ENCODE measurements at regions not wholly inside any gene's neighbourhood (a gene's known extent, or its start where the extent isn't known, plus 50 kb on each side); places are given as distances from the start of the nearest gene placed in this dataset.

DNA sequence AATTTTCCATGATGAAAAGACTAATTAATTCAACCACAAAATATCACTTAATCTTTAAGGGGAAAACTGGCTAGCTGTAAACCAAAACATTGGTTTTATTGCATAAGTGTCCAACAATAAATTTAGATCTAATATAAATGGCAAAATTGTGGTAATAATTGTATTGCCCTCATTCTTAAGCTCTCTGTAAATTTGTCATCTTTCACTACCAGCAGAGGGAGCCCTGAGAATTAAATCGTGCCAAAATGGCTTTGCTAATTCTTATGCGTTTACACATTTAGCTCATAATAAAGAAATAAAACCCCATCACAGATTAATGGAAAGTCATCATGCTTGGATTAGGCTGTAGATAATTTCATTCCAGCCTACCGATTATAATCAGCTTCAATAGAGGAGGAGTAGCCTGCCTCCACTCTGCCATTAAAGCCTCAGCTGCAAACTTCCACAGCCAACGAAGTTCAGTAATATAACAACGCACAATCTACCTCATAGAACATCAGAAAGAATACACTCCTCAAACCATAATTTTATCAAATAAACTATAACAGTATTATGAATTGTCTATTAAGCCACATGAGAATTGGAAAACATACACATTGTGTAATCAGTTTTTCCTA, 70.0 kb upstream of the ATP5MC3 start:
- POLR2A ChIA-PET = no interaction called here
- no peak overlapping the region for H3K4me3 ChIP-seq (replicated peaks in 1 of 3; ENCODE audit: insufficient read depth in 1 of 3, low read depth in 1 of 3, low read length in 3 of 3)
- no peaks in the 10 kb centered on the region for H3K79me2 ChIP-seq (ENCODE audit: control insufficient read depth, insufficient read depth, low read length)
- BruUV-seq (replicated peaks) = no TSS peak
- CTCF ChIA-PET = interaction anchor here (0.6 to 2.9 kb wide), 59 partner anchors 9 to 1897 kb away, joined by 3 to 113 read pairs (median 4); partner anchors contain the start of gene ATF2
- intact Hi-C loops (cut with micrococcal nuclease) (loop anchor here (1.0 to 5.0 kb wide), 4 partner anchors 31 to 835 kb away; no protein-coding TSS in a partner anchor), dilution Hi-C loops (cut with MboI; ENCODE audit: extremely low pct_ligation_motif_present, low sequenced_read_pairs) (no loop called here)
- no peaks in the 10 kb centered on the region for H3K9me1 ChIP-seq (replicated peaks; ENCODE audit: control insufficient read depth, extremely low read depth, insufficient read depth, low read length)
- H3K27ac ChIP-seq (ENCODE audit: insufficient read depth, low read depth, low read length) = no peak overlapping the region
- TF ChIP-seq, protein P1, sequence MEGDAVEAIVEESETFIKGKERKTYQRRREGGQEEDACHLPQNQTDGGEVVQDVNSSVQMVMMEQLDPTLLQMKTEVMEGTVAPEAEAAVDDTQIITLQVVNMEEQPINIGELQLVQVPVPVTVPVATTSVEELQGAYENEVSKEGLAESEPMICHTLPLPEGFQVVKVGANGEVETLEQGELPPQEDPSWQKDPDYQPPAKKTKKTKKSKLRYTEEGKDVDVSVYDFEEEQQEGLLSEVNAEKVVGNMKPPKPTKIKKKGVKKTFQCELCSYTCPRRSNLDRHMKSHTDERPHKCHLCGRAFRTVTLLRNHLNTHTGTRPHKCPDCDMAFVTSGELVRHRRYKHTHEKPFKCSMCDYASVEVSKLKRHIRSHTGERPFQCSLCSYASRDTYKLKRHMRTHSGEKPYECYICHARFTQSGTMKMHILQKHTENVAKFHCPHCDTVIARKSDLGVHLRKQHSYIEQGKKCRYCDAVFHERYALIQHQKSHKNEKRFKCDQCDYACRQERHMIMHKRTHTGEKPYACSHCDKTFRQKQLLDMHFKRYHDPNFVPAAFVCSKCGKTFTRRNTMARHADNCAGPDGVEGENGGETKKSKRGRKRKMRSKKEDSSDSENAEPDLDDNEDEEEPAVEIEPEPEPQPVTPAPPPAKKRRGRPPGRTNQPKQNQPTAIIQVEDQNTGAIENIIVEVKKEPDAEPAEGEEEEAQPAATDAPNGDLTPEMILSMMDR (IDR thresholded peaks at IDR 0.05; ENCODE audit: extremely low read depth in 1 of 2, insufficient read depth in 1 of 2, low read depth in 1 of 2, low read length in 2 of 2) = peak; percentile 46 to 57
- TF ChIP-seq, protein P2, sequence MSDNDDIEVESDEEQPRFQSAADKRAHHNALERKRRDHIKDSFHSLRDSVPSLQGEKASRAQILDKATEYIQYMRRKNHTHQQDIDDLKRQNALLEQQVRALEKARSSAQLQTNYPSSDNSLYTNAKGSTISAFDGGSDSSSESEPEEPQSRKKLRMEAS (IDR thresholded peaks at IDR 0.05; ENCODE audit: insufficient read depth, insufficient read length) = no peak
- TF ChIP-seq POLR2A (IDR thresholded peaks at IDR 0.05; ENCODE audit: low read depth, low read length) = no peak
- TF ChIP-seq EZH2 (IDR thresholded peaks at IDR 0.05; ENCODE audit: borderline replicate concordance, low read depth, low read length, severe bottlenecking) = no peak
- peaks cover 12 to 16% of the 10 kb centered on the region in 2 experiments for H3K27me3 ChIP-seq (ENCODE audit: control insufficient read depth in 2 of 2, insufficient read depth in 2 of 2, low read length in 2 of 2)
- H3K9ac ChIP-seq (replicated peaks; ENCODE audit: extremely low read depth, insufficient read depth, low read length) = no peak overlapping the region
- H2AFZ ChIP-seq (ENCODE audit: low read depth, low read length) = no peak overlapping the region
- no peak overlapping the region for H3K4me2 ChIP-seq (ENCODE audit: insufficient read depth, low read length)
- no peaks in the 10 kb centered on the region for H3K9me3 ChIP-seq (replicated peaks; ENCODE audit: control insufficient read depth, insufficient read depth, low read length)
- FAIRE-seq = no peak
- DNase-seq (ENCODE audit: low read depth, low spot score) = peak; percentile 48
- no peaks in the 10 kb centered on the region for H4K20me1 ChIP-seq (replicated peaks; ENCODE audit: control insufficient read depth, extremely low read depth, insufficient read depth, low read length)
- H3K4me1 ChIP-seq (ENCODE audit: control insufficient read depth, extremely low read depth, insufficient read depth, low read length) = no peaks in the 10 kb centered on the region
- no peaks in the 10 kb centered on the region for H3K36me3 ChIP-seq (ENCODE audit: control insufficient read depth in 2 of 2, extremely low read depth in 1 of 2, insufficient read depth in 2 of 2, low read length in 2 of 2)

GRCh38 chr2:175247159-175247558, 65.6 kb upstream of the ATP5MC3 start:
- no peaks in the 10 kb centered on the region for H3K79me2 ChIP-seq (ENCODE audit: control insufficient read depth, insufficient read depth, low read length)
- H3K27ac ChIP-seq (ENCODE audit: insufficient read depth, low read depth, low read length) = no peak overlapping the region
- no peak overlapping the region for H3K4me2 ChIP-seq (ENCODE audit: insufficient read depth, low read length)
- no peak overlapping the region for H3K9ac ChIP-seq (replicated peaks; ENCODE audit: extremely low read depth, insufficient read depth, low read length)
- peak; percentile 18 for FAIRE-seq
- H3K4me1 ChIP-seq (ENCODE audit: control insufficient read depth, extremely low read depth, insufficient read depth, low read length) = no peaks in the 10 kb centered on the region
- peaks cover 13% of the 10 kb centered on the region in 2 experiments for H3K27me3 ChIP-seq (ENCODE audit: control insufficient read depth in 2 of 2, insufficient read depth in 2 of 2, low read length in 2 of 2)
- no peaks in the 10 kb centered on the region for H3K9me3 ChIP-seq (replicated peaks; ENCODE audit: control insufficient read depth, insufficient read depth, low read length)
- POLR2A ChIA-PET = no interaction called here
- no peaks in the 10 kb centered on the region for H4K20me1 ChIP-seq (replicated peaks; ENCODE audit: control insufficient read depth, extremely low read depth, insufficient read depth, low read length)
- no peaks in the 10 kb centered on the region for H3K9me1 ChIP-seq (replicated peaks; ENCODE audit: control insufficient read depth, extremely low read depth, insufficient read depth, low read length)
- TF ChIP-seq GATA2 (IDR thresholded peaks at IDR 0.05; ENCODE audit: insufficient read depth, insufficient read length, low read depth, low read length) (no peak), FOS (IDR thresholded peaks at IDR 0.05; ENCODE audit: borderline replicate concordance, insufficient read depth, low read length) (no peak), POLR2A (IDR thresholded peaks at IDR 0.05; ENCODE audit: low read depth, low read length) (no peak)
- TF ChIP-seq, protein P1 (IDR thresholded peaks at IDR 0.05; ENCODE audit: extremely low read depth in 1 of 2, insufficient read depth in 1 of 2, low read depth in 1 of 2, low read length in 2 of 2) = no peak
- no peaks in the 10 kb centered on the region for H3K36me3 ChIP-seq (ENCODE audit: control insufficient read depth in 2 of 2, extremely low read depth in 1 of 2, insufficient read depth in 2 of 2, low read length in 2 of 2)
- H2AFZ ChIP-seq (ENCODE audit: low read depth, low read length) = no peak overlapping the region
- intact Hi-C loops (cut with micrococcal nuclease) = no loop called here
- no peak overlapping the region for H3K4me3 ChIP-seq (replicated peaks in 1 of 3; ENCODE audit: insufficient read depth in 1 of 3, low read depth in 1 of 3, low read length in 3 of 3)
- no peak for DNase-seq (ENCODE audit: low read depth, low spot score)
- CTCF ChIA-PET = no interaction called here
- dilution Hi-C loops (cut with MboI; ENCODE audit: extremely low pct_ligation_motif_present, low sequenced_read_pairs) = no loop called here
- BruUV-seq (replicated peaks) = no TSS peak

Data from endothelial cell of umbilical vein (primary cell).